Panc1 (cell line): ENCODE measurements at regions not wholly inside any gene's neighbourhood (a gene's known extent, or its start where the extent isn't known, plus 50 kb on each side); places are given as distances from the start of the nearest gene placed in this dataset.
"Not testable (repeated sequence)": the region's sequence is repeated elsewhere in the genome, so short reads cannot be mapped to it uniquely, and the experiment has no call there.

Source experiments
- CTCF ChIP-seq: fragments of 450-650 bp; IDR thresholded peaks from 2 replicates; pipeline ENCODE4 v1.5.1; 2017; ENCODE audit warnings: mild to moderate bottlenecking
- POLR2AphosphoS5 ChIP-seq: IDR thresholded peaks from 2 replicates; pipeline ENCODE4 v1.6.1; 2012; ENCODE audit warnings: mild to moderate bottlenecking, low read depth, low read length, moderate library complexity
- REST ChIP-seq, 2 experiments: IDR thresholded peaks; 2 replicates each; pipeline ENCODE4 v1.6.1; 2011 to 2012; ENCODE audit warnings: low read depth in 2 of 2, control low read depth in 1 of 2, low read length in 1 of 2, mild to moderate bottlenecking in 1 of 2, moderate library complexity in 1 of 2; ENCODE audit not compliant: insufficient read depth in 1 of 2
- TCF7L2 ChIP-seq: IDR thresholded peaks from 2 replicates; pipeline ENCODE4 v1.6.1; 2011; ENCODE audit warnings: mild to moderate bottlenecking, low read depth, low read length, inconsistent platforms

DNA sequence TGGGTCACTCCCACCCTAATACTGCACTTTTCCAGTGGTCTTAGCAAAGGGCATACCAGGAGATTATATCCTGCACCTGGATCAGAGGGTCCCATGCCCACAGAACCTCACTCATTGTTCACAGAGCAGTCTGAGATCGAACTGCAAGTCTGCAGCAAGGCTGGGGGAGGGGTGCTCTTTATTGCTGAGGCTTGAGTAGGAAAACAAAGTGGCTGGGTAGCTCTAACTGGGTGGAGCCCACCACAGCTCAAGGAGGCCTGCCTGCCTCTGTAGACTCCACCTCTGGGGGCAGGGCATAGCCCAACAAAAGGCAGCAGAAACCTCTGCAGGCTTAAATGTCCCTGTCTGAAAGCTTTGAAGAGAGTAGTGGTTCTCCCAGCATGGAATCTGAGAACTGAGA is 77.3 kb upstream of the MUCL1 start:
- TF ChIP-seq CTCF; REST (IDR thresholded peaks at IDR 0.05; ENCODE audit: insufficient read depth in 1 of 2, low read depth in 2 of 2, low read length in 1 of 2); POLR2AphosphoS5; TCF7L2: not testable (repeated sequence)
